Activated naive CD4-positive, alpha-beta T cell treated with anti-CD3 and anti-CD28 coated beads for 36 hours (primary cell): ENCODE measurements at regions not wholly inside any gene's neighbourhood (a gene's known extent, or its start where the extent isn't known, plus 50 kb on each side); places are given as distances from the start of the nearest gene placed in this dataset.

Experiments
- CTCF ChIA-PET: fragments of 350-600 bp; sonication (Branson Sonifier 250); formaldehyde crosslinking; loops from one replicate; lab custom pipeline; 2021; ENCODE audit warnings: antibody characterized with exemption; lab: Charles Lee
- DNase-seq: peaks from one replicate; pipeline ENCODE4 v3.0.0-alpha.2; 2020
- H3K27ac Mint-ChIP-seq: one replicate; pipeline ENCODE4 v1.8.0; 2021; ENCODE audit warnings: mild to moderate bottlenecking, mixed read lengths
- H3K27me3 Mint-ChIP-seq: one replicate; pipeline ENCODE4 v1.8.0; 2021; ENCODE audit warnings: low read depth, mixed read lengths
- H3K36me3 Mint-ChIP-seq: one replicate; pipeline ENCODE4 v1.8.0; 2021; ENCODE audit warnings: low read depth, mixed read lengths
- H3K4me1 Mint-ChIP-seq: one replicate; pipeline ENCODE4 v1.8.0; 2021; ENCODE audit warnings: low read depth, mixed read lengths
- H3K4me3 Mint-ChIP-seq: one replicate; pipeline ENCODE4 v1.8.0; 2021; ENCODE audit warnings: mild to moderate bottlenecking, moderate library complexity, mixed read lengths
- H3K9me3 Mint-ChIP-seq: one replicate; pipeline ENCODE4 v1.8.0; 2021; ENCODE audit warnings: mixed read lengths
- intact Hi-C: fragments of 100-400 bp; cut with micrococcal nuclease; formaldehyde crosslinking; loops from one replicate; pipeline ENCODE4 v1.15.1; 2023

DNA sequence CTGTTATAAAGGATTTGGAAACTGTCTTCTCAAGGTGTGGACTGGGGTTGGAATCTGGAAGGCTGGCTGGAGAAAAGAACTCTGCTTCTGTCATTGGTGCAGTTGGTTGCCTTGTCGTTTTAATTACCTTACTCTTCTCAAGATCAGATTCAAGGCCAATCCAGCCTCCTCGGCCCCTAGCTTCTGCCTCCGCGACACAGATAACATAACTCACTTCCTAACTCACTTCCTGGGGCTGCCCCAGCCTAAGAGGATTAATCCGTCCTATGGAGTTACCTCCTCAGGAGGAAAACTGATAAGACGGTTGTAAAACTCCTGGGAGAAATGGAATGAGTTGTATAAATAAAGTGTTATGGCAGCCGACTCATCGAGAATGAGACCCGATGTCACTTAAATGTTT lies 389.1 kb upstream of the WWC1 start:
- intact Hi-C loops = no loop called here
- DNase-seq = no peak
- no peaks in the 10 kb centered on the region for H3K4me1 Mint-ChIP-seq
- H3K4me3 Mint-ChIP-seq = no peak overlapping the region
- no peaks in the 10 kb centered on the region for H3K36me3 Mint-ChIP-seq
- CTCF ChIA-PET = no interaction called here
- H3K27ac Mint-ChIP-seq = no peak overlapping the region
- peaks cover 2% of the 10 kb centered on the region for H3K9me3 Mint-ChIP-seq
- peaks cover 9% of the 10 kb centered on the region for H3K27me3 Mint-ChIP-seq

DNA sequence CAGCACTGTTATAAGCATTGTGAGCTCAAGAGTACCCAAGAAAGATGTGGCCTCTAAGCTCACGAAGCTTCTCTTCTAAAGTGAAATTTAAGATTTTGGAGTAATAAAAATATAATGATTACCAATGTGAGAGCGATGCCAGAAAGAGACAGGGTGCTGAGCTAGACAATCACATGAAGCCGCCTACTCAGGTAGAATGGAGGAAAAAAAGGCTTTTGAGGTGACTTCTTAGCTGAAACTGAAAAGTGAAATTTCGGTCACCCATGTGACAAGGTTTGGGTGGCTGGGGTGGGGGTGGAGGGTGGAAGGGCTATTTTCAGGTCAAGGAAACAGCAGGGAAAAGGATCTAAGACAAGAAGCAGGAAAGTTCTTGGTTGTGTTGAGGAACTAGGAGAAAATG lies 388.2 kb upstream of the WWC1 start:
- CTCF ChIA-PET = no interaction called here
- DNase-seq = no peak
- Mint-ChIP-seq H3K27me3 (peaks cover 9% of the 10 kb centered on the region), H3K36me3 (no peaks in the 10 kb centered on the region), H3K27ac (no peak overlapping the region), H3K9me3 (peaks cover 2% of the 10 kb centered on the region), H3K4me1 (no peaks in the 10 kb centered on the region), H3K4me3 (no peak overlapping the region)
- intact Hi-C loops = no loop called here

DNA sequence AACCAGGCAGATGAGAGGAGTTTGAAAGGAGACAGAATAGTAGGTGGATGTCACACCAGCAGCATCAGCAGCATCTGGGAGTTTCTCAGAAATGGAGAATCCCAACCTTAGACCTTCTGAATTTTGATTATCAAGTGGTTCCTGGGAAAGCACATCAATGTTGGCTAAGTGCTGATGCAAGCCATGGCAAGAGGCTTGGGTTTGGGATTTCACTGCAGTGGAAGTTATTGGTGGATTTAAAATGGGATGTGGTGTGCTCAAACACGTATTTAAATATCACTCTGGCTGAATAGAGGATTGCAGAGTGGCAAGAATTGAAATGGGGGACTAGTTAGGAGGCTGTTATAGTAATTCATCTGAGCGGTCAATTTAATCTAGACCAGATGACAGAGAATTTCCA lies 387.8 kb upstream of the WWC1 start:
- no peak for DNase-seq
- no peak overlapping the region for H3K27ac Mint-ChIP-seq
- intact Hi-C loops = no loop called here
- peaks cover 7% of the 10 kb centered on the region for H3K27me3 Mint-ChIP-seq
- CTCF ChIA-PET = no interaction called here
- no peaks in the 10 kb centered on the region for H3K36me3 Mint-ChIP-seq
- H3K4me3 Mint-ChIP-seq = no peak overlapping the region
- peaks cover 2% of the 10 kb centered on the region for H3K9me3 Mint-ChIP-seq
- H3K4me1 Mint-ChIP-seq = no peaks in the 10 kb centered on the region

DNA sequence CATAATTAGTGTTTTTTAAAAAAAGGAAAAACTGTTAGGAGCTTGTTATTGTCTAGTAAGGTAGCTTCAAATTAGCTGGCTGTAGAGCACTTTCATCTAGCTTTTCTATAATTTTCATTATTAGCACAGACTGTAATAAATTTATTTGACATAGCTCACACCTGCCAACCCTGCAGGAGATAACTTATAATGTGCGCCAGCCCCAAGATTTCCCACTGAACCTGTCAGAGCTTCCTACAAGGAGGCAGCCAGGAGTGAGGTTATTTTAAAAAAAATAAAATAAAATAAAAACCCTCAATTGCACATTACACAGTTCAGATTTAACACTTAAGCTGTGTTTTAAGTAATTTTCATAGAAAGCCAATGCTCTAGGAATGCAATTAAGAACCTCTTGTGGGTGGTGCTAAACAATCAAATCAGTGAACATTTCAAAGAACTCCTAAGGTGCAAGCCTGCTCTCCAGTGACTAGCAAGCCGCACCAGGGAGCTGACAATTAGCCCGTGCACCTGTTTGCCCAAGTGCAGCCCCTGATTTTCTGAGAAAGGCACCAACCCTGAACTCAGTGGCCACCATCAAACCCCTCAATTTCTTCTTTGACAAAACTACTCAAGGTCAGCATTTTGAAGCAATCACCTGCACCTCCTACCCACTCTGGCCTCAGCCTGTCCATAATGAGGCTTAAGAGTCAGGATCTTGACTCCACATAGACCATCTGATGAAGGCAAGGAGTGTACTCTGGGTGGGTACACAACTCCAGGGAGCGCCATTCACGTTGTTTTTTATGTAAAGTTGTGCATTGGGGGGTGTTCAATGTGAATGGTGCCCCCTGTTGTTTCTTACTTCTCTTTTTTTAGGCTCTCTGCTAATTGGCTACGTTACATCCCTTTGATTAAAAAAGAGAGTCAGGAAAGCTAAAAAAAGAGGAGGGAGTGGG lies 385.3 kb upstream of the WWC1 start:
- Mint-ChIP-seq H3K27me3 (peaks cover 9% of the 10 kb centered on the region), H3K36me3 (no peaks in the 10 kb centered on the region), H3K4me1 (no peaks in the 10 kb centered on the region), H3K4me3 (no peak overlapping the region), H3K9me3 (peaks cover 2% of the 10 kb centered on the region), H3K27ac (no peak overlapping the region)
- CTCF ChIA-PET = no interaction called here
- DNase-seq = no peak
- intact Hi-C loops = no loop called here

GRCh38 chr5:167908606-167909005 lies 382.8 kb upstream of the WWC1 start:
- intact Hi-C loops = no loop called here
- no peak for DNase-seq
- H3K27ac Mint-ChIP-seq = no peak overlapping the region

GRCh38 chr5:167912941-167913665 lies 378.3 kb upstream of the WWC1 start:
- intact Hi-C loops = no loop called here
- Mint-ChIP-seq H3K27me3 (peaks cover 5% of the 10 kb centered on the region), H3K36me3 (no peaks in the 10 kb centered on the region), H3K4me3 (no peak overlapping the region), H3K27ac (no peak overlapping the region), H3K9me3 (peaks cover 1% of the 10 kb centered on the region), H3K4me1 (no peaks in the 10 kb centered on the region)
- CTCF ChIA-PET = no interaction called here
- no peak for DNase-seq

More at GRCh38 chr5:167908606-167909005, 382.8 kb upstream of the WWC1 start:
- CTCF ChIA-PET = no interaction called here
- H3K9me3 Mint-ChIP-seq = peaks cover 2% of the 10 kb centered on the region
- H3K27me3 Mint-ChIP-seq = peaks cover 7% of the 10 kb centered on the region
- H3K4me1 Mint-ChIP-seq = no peaks in the 10 kb centered on the region
- no peaks in the 10 kb centered on the region for H3K36me3 Mint-ChIP-seq
- no peak overlapping the region for H3K4me3 Mint-ChIP-seq

- H3K36me3 Mint-ChIP-seq = no peaks in the 10 kb centered on the region
- intact Hi-C loops = no loop called here
- DNase-seq = no peak
- peaks cover 4% of the 10 kb centered on the region for H3K27me3 Mint-ChIP-seq
- H3K4me1 Mint-ChIP-seq = no peaks in the 10 kb centered on the region
- H3K9me3 Mint-ChIP-seq = peaks cover 1% of the 10 kb centered on the region
- H3K27ac Mint-ChIP-seq = no peak overlapping the region
- CTCF ChIA-PET = no interaction called here
- H3K4me3 Mint-ChIP-seq = no peak overlapping the region
Observed at GRCh38 chr5:167915237-167915636, 376.2 kb upstream of the WWC1 start.

DNA sequence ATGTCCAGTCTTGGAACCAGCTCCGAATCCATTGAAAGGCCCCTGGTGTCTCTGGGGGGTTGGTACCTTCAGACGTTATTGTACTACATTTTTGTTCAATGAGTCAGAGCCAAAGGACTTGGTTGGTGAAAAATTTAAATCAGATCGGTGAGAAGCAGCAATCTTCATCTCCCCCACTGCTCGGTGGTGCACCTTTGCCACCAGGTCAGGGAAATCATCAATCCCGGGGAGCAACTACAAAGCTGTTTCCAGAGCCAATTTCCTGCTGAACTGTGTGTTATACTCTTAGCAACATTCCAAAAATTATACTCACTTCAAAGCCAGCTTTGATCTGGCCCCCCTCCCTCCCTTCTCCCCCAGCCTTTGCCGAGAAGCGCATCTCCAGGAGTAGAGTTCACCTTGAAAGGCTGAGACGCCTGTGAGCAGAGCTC lies 375.2 kb upstream of the WWC1 start:
- Mint-ChIP-seq H3K9me3 (peaks cover 1% of the 10 kb centered on the region), H3K36me3 (no peaks in the 10 kb centered on the region), H3K27me3 (peaks cover 2% of the 10 kb centered on the region), H3K4me1 (no peaks in the 10 kb centered on the region), H3K4me3 (no peak overlapping the region), H3K27ac (no peak overlapping the region)
- CTCF ChIA-PET = no interaction called here
- intact Hi-C loops = no loop called here
- no peak for DNase-seq

GRCh38 chr5:167916706-167917105 lies 374.7 kb upstream of the WWC1 start:
- no peak for DNase-seq
- Mint-ChIP-seq H3K36me3 (no peaks in the 10 kb centered on the region), H3K9me3 (peaks cover 1% of the 10 kb centered on the region), H3K27me3 (peaks cover 2% of the 10 kb centered on the region), H3K27ac (no peak overlapping the region), H3K4me3 (no peak overlapping the region), H3K4me1 (no peaks in the 10 kb centered on the region)
- intact Hi-C loops = no loop called here
- CTCF ChIA-PET = no interaction called here

GRCh38 chr5:167918184-167918812 lies 373.1 kb upstream of the WWC1 start:
- H3K9me3 Mint-ChIP-seq = peaks cover 1% of the 10 kb centered on the region
- no peak overlapping the region for H3K4me3 Mint-ChIP-seq
- H3K27me3 Mint-ChIP-seq = peaks cover 2% of the 10 kb centered on the region

DNA sequence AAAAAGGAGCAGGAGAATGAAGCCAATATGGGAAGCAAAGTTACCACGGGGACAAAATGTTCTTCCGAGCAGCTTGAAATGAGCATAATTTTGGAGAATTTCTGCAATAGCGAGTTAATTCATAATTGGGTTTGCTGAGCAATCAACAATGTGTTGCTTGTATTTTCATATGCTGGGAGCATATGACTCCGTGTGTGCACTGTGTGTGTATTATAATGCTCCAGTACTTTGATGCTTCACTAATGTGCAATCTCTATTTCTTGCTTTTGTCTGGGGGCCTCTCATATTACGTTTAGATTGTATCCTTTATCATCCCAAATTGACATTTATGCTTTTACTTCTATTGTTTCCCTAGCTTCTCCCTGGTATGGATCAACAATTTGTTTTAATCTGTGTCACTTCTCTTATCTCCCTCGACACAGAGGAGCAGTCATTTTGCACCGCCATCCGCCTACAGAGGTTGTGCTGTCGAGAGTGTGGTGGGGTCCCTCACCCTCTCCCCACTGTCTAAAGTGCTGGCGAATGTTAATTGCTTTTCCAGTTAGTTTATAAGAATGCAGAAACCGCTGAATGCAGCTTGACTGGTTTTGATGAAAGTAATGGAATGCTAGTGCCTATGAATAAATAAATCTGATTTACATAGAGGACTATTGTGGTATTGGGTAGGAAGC lies 372.5 kb upstream of the WWC1 start:
- CTCF ChIA-PET = no interaction called here
- no peaks in the 10 kb centered on the region for H3K36me3 Mint-ChIP-seq
- peaks cover 2% of the 10 kb centered on the region for H3K27me3 Mint-ChIP-seq
- intact Hi-C loops = no loop called here
- H3K27ac Mint-ChIP-seq = no peak overlapping the region
- H3K4me1 Mint-ChIP-seq = no peaks in the 10 kb centered on the region
- peaks cover 1% of the 10 kb centered on the region for H3K9me3 Mint-ChIP-seq
- H3K4me3 Mint-ChIP-seq = no peak overlapping the region
- DNase-seq = no peak

More at GRCh38 chr5:167918184-167918812, 373.1 kb upstream of the WWC1 start:
- Mint-ChIP-seq H3K36me3 (no peaks in the 10 kb centered on the region), H3K27ac (no peak overlapping the region), H3K4me1 (no peaks in the 10 kb centered on the region)
- intact Hi-C loops = no loop called here
- CTCF ChIA-PET = no interaction called here
- DNase-seq = no peak

- CTCF ChIA-PET = no interaction called here
- intact Hi-C loops = no loop called here
- Mint-ChIP-seq H3K27me3 (peaks cover 2% of the 10 kb centered on the region), H3K4me1 (no peaks in the 10 kb centered on the region), H3K27ac (no peak overlapping the region), H3K36me3 (no peaks in the 10 kb centered on the region), H3K9me3 (no peaks in the 10 kb centered on the region), H3K4me3 (no peak overlapping the region)
- no peak for DNase-seq
Observed at GRCh38 chr5:167920589-167920988, 370.9 kb upstream of the WWC1 start.
